ENCODE measurements at regions not wholly inside any gene's neighbourhood (a gene's known extent, or its start where the extent isn't known, plus 50 kb on each side); places are given as distances from the start of the nearest gene placed in this dataset.

DNA sequence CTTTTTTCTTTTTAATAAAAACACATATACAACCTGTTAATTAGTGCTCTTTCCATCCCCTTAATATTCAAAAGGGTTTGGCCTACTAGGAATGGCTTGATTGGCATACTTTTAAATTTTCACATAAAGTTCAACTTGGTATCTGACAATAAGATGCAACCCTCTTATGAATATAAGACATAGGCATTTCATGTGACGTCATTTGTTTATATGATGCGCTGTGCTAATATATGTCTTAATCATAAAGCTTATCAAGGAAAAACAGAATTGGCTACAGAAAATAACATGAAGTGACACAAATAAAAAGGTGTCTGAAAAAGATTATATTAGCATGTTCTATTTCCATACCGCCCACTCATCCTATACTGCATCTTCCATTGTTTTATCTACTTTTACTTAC lies 1642.4 kb downstream of the EFNA5 start:
- TF ChIP-seq TAF1 (IDR thresholded peaks at IDR 0.05; ENCODE audit: borderline replicate concordance, insufficient read depth, low read length) (no peak), REST (IDR thresholded peaks at IDR 0.05; ENCODE audit: insufficient read depth in 1 of 2, low read depth in 2 of 2, low read length in 2 of 2) (no peak), FOXP2 (optimal IDR thresholded peaks at IDR 0.05; ENCODE audit: borderline replicate concordance, extremely low read depth, extremely low read length, insufficient read depth) (no peak), POLR2AphosphoS5 (IDR thresholded peaks at IDR 0.05; ENCODE audit: low read depth, low read length) (no peak), SIN3A (IDR thresholded peaks at IDR 0.05; ENCODE audit: borderline replicate concordance, insufficient read depth, low read length) (no peak)

DNA sequence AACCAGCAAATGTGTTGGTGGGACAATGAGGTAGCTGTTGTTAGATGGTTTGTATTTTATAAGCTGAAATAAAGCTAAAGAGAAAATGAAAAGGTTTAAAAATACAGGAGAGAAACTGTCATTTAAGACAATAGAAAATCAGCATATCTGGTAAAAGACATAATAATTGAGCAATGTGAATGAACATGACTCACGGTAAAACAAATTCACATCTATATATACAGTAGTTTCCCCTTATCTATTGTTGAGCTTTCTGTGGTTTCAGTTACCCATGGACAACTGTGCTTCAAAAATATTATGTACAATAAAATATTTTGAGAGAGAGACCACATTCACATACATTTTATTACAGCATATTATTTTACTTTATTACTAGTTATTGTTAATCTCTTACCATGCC lies 1649.8 kb downstream of the EFNA5 start:
- TF ChIP-seq REST (IDR thresholded peaks at IDR 0.05; ENCODE audit: insufficient read depth in 1 of 2, low read depth in 2 of 2, low read length in 2 of 2), result no peak
- TF ChIP-seq FOXP2 (optimal IDR thresholded peaks at IDR 0.05; ENCODE audit: borderline replicate concordance, extremely low read depth, extremely low read length, insufficient read depth), result no peak
- no peak for TF ChIP-seq POLR2AphosphoS5 (IDR thresholded peaks at IDR 0.05; ENCODE audit: low read depth, low read length)
- TF ChIP-seq SIN3A (IDR thresholded peaks at IDR 0.05; ENCODE audit: borderline replicate concordance, insufficient read depth, low read length), result no peak
- no peak for TF ChIP-seq TAF1 (IDR thresholded peaks at IDR 0.05; ENCODE audit: borderline replicate concordance, insufficient read depth, low read length)

DNA sequence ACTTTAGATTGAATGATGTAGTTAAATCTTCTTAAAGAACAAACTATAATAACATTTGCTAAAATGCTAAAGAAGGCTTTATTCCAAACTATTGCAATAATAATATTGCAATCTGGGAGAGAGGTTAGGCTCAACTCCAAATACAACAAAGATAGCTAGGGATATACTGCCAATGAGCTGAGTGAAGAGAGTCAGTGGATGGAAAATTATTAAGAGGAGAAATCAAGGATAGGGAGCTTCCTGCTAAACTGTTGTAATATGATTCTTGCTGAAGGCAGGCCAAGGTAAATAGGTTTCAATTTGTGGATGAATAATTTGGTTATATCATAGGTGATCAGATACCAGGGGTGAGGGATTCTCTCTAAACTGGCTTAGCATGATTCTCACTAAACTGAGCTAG lies 1651.5 kb downstream of the EFNA5 start:
- TF ChIP-seq TAF1 (IDR thresholded peaks at IDR 0.05; ENCODE audit: borderline replicate concordance, insufficient read depth, low read length) (no peak), SIN3A (IDR thresholded peaks at IDR 0.05; ENCODE audit: borderline replicate concordance, insufficient read depth, low read length) (no peak)

- TF ChIP-seq POLR2AphosphoS5 (IDR thresholded peaks at IDR 0.05; ENCODE audit: low read depth, low read length) (no peak), TAF1 (IDR thresholded peaks at IDR 0.05; ENCODE audit: borderline replicate concordance, insufficient read depth, low read length) (no peak), FOXP2 (optimal IDR thresholded peaks at IDR 0.05; ENCODE audit: borderline replicate concordance, extremely low read depth, extremely low read length, insufficient read depth) (no peak), REST (IDR thresholded peaks at IDR 0.05; ENCODE audit: insufficient read depth in 1 of 2, low read depth in 2 of 2, low read length in 2 of 2) (no peak), SIN3A (IDR thresholded peaks at IDR 0.05; ENCODE audit: borderline replicate concordance, insufficient read depth, low read length) (no peak)
These were observed 1653.4 kb downstream of the EFNA5 start for GRCh38 chr5:106017243-106017857.

GRCh38 chr5:106014262-106014661 lies 1656.5 kb downstream of the EFNA5 start:
- TF ChIP-seq TAF1 (IDR thresholded peaks at IDR 0.05; ENCODE audit: borderline replicate concordance, insufficient read depth, low read length) (no peak), REST (IDR thresholded peaks at IDR 0.05; ENCODE audit: insufficient read depth in 1 of 2, low read depth in 2 of 2, low read length in 2 of 2) (no peak), FOXP2 (optimal IDR thresholded peaks at IDR 0.05; ENCODE audit: borderline replicate concordance, extremely low read depth, extremely low read length, insufficient read depth) (no peak), POLR2AphosphoS5 (IDR thresholded peaks at IDR 0.05; ENCODE audit: low read depth, low read length) (no peak), SIN3A (IDR thresholded peaks at IDR 0.05; ENCODE audit: borderline replicate concordance, insufficient read depth, low read length) (no peak)

All from PFSK-1 (cell line).